ENCODE measurements at regions not wholly inside any gene's neighbourhood (a gene's known extent, or its start where the extent isn't known, plus 50 kb on each side); places are given as distances from the start of the nearest gene placed in this dataset.

- Histone ChIP-seq H3K27me3 (no peaks in the 10 kb centered on the region), H3K36me3 (ENCODE audit: low read depth, missing control alignments) (no peaks in the 10 kb centered on the region), H3K27ac (no peak overlapping the region), H3K9me3 (no peaks in the 10 kb centered on the region), H3K4me3 (no peak overlapping the region), H3K4me1 (no peaks in the 10 kb centered on the region)
- intact Hi-C loops (cut with DNase I; ENCODE audit: low total_unique reads) = no loop called here
- TF ChIP-seq CTCF (IDR thresholded peaks at IDR 0.05) = no peak
- no peak for DNase-seq
Measured at GRCh38 chrX:122545778-122546177, 638.3 kb upstream of the GRIA3 start.

GRCh38 chrX:122546269-122546668 is 637.8 kb upstream of the GRIA3 start:
- intact Hi-C loops (cut with DNase I; ENCODE audit: low total_unique reads) = no loop called here
- 80 to 82% methylated on average over 1 of the region's 1 CpG for WGBS, 2 donors
- H3K36me3 ChIP-seq (ENCODE audit: low read depth, missing control alignments) = no peaks in the 10 kb centered on the region
- H3K9me3 ChIP-seq = no peaks in the 10 kb centered on the region
- TF ChIP-seq CTCF (IDR thresholded peaks at IDR 0.05) (no peak), POLR2A (IDR thresholded peaks at IDR 0.05) (no peak)
- DNase-seq = no peak
- no peak overlapping the region for H3K4me3 ChIP-seq
- no peaks in the 10 kb centered on the region for H3K4me1 ChIP-seq
- H3K27ac ChIP-seq = no peak overlapping the region
- H3K27me3 ChIP-seq = no peaks in the 10 kb centered on the region

- WGBS, 2 donors = 68 to 81% methylated on average over 3 of the region's 3 CpGs
- Histone ChIP-seq H3K4me1 (no peaks in the 10 kb centered on the region), H3K4me3 (no peak overlapping the region), H3K36me3 (ENCODE audit: low read depth, missing control alignments) (no peaks in the 10 kb centered on the region), H3K27ac (no peak overlapping the region), H3K9me3 (no peaks in the 10 kb centered on the region), H3K27me3 (no peaks in the 10 kb centered on the region)
- intact Hi-C loops (cut with DNase I; ENCODE audit: low total_unique reads) = no loop called here
- DNase-seq = no peak
- TF ChIP-seq CTCF (IDR thresholded peaks at IDR 0.05) (no peak), POLR2A (IDR thresholded peaks at IDR 0.05) (no peak)
Measured at GRCh38 chrX:122552286-122552800, 631.7 kb upstream of the GRIA3 start.

GRCh38 chrX:122555925-122556324 is 628.2 kb upstream of the GRIA3 start:
- Histone ChIP-seq H3K4me1 (no peaks in the 10 kb centered on the region), H3K36me3 (ENCODE audit: low read depth, missing control alignments) (no peaks in the 10 kb centered on the region), H3K9me3 (no peaks in the 10 kb centered on the region), H3K4me3 (no peak overlapping the region), H3K27me3 (no peaks in the 10 kb centered on the region), H3K27ac (no peak overlapping the region)
- TF ChIP-seq CTCF (IDR thresholded peaks at IDR 0.05) (no peak), POLR2A (IDR thresholded peaks at IDR 0.05) (no peak)
- DNase-seq = no peak
- intact Hi-C loops (cut with DNase I; ENCODE audit: low total_unique reads) = no loop called here
- 83 to 90% methylated on average over 1 to 2 of the region's 2 CpGs for WGBS, 2 donors

- H3K27ac ChIP-seq = no peak overlapping the region
- DNase-seq = no peak
- TF ChIP-seq POLR2A (IDR thresholded peaks at IDR 0.05) (no peak), CTCF (IDR thresholded peaks at IDR 0.05) (no peak)
- no peaks in the 10 kb centered on the region for H3K27me3 ChIP-seq
- no peaks in the 10 kb centered on the region for H3K4me1 ChIP-seq
- 17 to 18% methylated on average over 1 of the region's 1 CpG for WGBS, 2 donors
- no peaks in the 10 kb centered on the region for H3K36me3 ChIP-seq (ENCODE audit: low read depth, missing control alignments)
- no peaks in the 10 kb centered on the region for H3K9me3 ChIP-seq
- intact Hi-C loops (cut with DNase I; ENCODE audit: low total_unique reads) = no loop called here
- H3K4me3 ChIP-seq = no peak overlapping the region
Measured at GRCh38 chrX:122565952-122566351, 618.1 kb upstream of the GRIA3 start.

Data from testis (tissue), 2 donors.